ENCODE measurements at regions not wholly inside any gene's neighbourhood (a gene's known extent, or its start where the extent isn't known, plus 50 kb on each side); places are given as distances from the start of the nearest gene placed in this dataset.
A peak's percentile ranks its signal among the peaks of the same experiment; 100 is the strongest.

DNA sequence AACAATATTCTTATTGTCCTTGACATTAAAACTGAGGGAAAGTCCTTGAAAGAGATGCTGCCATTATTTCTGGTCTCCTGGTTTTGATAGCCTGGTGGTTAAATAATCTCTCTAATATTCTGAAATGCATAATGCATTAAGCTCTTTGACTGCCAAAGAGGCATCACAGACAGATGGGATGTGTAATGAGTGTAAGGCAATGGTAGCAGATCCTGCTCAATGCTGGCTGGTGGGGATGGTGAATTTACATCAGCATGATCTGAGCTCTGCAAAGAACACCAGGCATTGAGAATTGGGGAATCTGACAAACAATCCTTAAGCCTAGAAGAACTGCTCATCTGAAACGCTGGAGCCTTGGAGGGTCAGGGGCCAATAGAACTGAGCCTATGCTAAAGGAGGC, 528.6 kb upstream of the LMCD1 start:
- DNase-seq (ENCODE audit: low read depth) = no peak
- TF ChIP-seq, protein P1, sequence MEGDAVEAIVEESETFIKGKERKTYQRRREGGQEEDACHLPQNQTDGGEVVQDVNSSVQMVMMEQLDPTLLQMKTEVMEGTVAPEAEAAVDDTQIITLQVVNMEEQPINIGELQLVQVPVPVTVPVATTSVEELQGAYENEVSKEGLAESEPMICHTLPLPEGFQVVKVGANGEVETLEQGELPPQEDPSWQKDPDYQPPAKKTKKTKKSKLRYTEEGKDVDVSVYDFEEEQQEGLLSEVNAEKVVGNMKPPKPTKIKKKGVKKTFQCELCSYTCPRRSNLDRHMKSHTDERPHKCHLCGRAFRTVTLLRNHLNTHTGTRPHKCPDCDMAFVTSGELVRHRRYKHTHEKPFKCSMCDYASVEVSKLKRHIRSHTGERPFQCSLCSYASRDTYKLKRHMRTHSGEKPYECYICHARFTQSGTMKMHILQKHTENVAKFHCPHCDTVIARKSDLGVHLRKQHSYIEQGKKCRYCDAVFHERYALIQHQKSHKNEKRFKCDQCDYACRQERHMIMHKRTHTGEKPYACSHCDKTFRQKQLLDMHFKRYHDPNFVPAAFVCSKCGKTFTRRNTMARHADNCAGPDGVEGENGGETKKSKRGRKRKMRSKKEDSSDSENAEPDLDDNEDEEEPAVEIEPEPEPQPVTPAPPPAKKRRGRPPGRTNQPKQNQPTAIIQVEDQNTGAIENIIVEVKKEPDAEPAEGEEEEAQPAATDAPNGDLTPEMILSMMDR (conservative IDR thresholded peaks at IDR 0.05; ENCODE audit: low read depth, low read length) = no peak
- H3K4me3 ChIP-seq (ENCODE audit: low read depth, low read length) = no peak overlapping the region

DNA sequence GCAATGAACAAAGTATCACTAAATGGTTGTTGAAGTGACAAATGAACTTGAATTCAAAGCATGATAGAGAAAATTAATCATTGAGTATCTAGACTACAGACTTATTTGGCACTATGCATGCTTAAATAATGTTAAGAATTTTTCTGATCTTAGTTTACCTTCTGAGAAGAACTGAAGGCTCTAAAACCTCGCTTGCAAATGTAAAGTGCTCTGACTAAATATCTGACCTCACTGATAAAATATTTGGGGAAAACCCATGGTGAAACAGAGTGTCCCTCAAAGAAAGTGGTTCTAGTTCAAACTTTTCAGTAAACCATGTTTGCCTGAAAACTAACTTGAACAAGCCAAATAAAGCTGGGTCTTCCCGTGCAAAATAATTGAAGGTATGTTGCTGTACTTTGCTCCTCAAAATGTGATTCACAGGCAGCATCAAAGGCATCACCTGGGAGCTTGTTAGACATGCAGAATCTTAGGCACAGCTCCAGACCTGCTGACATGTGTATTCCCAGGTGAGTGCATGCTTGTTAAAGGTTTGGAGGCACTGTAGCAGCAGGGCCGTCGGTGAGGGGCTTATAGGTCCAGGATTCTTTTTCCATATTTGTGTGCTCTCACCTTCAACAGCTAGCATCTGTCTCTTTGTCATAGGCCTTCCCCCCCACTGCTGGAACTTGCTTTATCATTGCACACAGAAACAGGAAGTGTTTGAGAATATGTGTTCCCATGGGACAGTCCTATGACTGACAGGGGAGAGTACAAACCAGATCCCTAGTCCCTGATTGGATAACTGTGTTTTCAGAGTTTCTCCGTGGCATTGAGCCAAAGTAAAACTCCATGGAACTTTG, 524.2 kb upstream of the LMCD1 start:
- DNase-seq (ENCODE audit: low read depth) = peak; percentile 49
- no peak overlapping the region for H3K4me3 ChIP-seq (ENCODE audit: low read depth, low read length)

DNA sequence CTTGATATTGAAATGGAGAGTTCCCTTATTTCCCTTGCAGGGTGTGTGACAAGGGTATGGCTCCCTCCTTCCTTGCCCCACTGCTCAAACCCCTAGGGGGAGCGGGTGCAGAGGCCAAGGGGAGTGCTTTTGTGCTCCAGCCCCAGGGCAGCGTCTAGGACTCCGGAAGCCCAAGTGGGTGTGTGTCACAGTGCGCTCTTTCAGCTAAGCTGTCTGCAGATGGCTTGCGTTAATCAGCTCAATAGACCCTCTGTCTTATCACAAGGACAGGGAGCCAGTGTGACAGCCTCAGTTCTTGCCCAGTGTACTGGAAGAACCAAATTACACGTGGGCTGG, 523.6 kb upstream of the LMCD1 start:
- peak; percentile 1 for DNase-seq (ENCODE audit: low read depth)
- TF ChIP-seq, protein P1 (conservative IDR thresholded peaks at IDR 0.05; ENCODE audit: low read depth, low read length) = no peak
- H3K4me3 ChIP-seq (ENCODE audit: low read depth, low read length) = no peak overlapping the region

More for the DNA sequence above, 524.2 kb upstream of the LMCD1 start:
- TF ChIP-seq, protein P1 (conservative IDR thresholded peaks at IDR 0.05; ENCODE audit: low read depth, low read length) = no peak

DNA sequence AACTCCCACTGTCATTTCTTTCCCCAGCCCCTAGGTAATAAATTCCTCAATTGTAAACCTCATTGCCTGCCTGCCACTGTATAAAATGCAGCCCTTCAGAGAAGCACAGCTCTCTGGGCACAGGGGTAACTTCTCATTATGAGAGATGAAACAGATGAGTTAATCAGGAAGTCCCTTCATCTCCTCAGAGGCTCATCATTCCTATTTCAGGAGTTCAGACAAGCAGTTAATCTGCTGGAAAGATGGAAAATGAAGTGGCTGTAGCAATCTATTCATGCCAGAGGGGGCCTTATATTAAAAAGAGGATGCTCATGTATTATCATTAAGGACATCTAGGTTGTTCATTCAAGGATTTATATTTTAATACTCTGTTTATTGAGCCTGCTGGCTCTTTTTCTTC, 519.5 kb upstream of the LMCD1 start:
- DNase-seq (ENCODE audit: low read depth) = no peak
- no peak overlapping the region for H3K4me3 ChIP-seq (ENCODE audit: low read depth, low read length)
- TF ChIP-seq, protein P1 (conservative IDR thresholded peaks at IDR 0.05; ENCODE audit: low read depth, low read length) = no peak

DNA sequence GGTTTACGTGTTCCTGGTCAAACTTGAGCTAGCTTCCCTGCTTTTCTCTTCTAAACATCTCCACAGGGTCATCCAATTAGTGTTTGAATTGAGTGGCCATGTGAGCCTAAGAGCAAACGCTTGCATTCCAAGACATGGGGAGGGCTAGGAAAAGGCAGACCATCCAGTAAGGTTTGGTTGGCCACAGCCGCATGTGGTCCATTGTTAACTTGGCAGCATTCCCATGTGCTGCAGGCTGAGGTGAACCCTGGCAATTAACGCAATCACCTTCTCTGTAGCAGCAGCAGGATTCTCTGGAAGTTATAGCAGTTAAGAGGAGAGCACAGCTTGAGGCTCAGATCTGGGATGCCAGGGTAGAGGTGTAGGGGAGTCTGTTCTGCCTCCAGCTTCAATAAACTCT, 502.2 kb upstream of the LMCD1 start:
- peak; percentile 5 for DNase-seq (ENCODE audit: low read depth)
- TF ChIP-seq, protein P1 (conservative IDR thresholded peaks at IDR 0.05; ENCODE audit: low read depth, low read length) = no peak
- H3K4me3 ChIP-seq (ENCODE audit: low read depth, low read length) = no peak overlapping the region

DNA sequence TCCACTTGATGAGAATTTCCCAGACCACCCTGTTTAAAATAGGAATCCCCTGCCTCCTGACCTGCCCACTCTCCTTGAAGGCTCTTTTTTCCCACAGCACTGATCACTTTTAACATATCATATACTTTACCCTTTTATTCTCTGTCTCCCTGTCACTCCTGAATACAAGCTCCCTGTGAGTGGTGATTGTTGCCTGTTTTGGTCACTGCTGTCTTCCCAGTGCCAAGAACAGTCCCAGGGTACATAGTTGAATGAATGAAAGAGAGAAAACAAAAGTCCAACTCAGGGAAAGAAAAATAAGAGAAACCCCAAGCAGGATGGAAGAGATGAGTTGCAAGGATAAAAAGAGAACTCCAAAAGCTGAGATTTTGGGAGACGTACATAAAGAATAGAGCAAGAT, 500.3 kb upstream of the LMCD1 start:
- TF ChIP-seq, protein P1 (conservative IDR thresholded peaks at IDR 0.05; ENCODE audit: low read depth, low read length) = no peak
- DNase-seq (ENCODE audit: low read depth) = no peak
- no peak overlapping the region for H3K4me3 ChIP-seq (ENCODE audit: low read depth, low read length)

DNA sequence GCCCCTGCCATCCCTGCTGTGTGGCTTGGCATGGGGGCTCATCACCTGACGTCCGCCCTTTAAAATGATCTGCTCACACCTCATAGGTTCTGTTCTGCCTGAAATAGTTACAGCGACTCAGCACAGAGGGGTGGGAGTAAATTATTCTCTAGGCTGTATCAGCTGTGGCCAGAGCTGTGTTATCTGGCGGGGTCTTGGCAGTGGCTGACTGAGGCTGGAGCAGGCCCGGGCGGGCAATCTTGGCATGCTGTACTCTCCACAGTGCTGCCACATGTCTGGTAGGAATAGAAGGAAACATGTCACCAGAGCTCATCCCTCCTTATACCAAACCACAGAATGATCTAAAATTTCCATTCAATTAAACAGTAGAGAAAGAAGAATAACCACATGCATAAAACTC, 499.9 kb upstream of the LMCD1 start:
- no peak overlapping the region for H3K4me3 ChIP-seq (ENCODE audit: low read depth, low read length)
- TF ChIP-seq, protein P1 (conservative IDR thresholded peaks at IDR 0.05; ENCODE audit: low read depth, low read length) = no peak
- no peak for DNase-seq (ENCODE audit: low read depth)

Measured in choroid plexus epithelial cell (primary cell).